HEK293T (cell line): ENCODE measurements at regions not wholly inside any gene's neighbourhood (a gene's known extent, or its start where the extent isn't known, plus 50 kb on each side); places are given as distances from the start of the nearest gene placed in this dataset.

Experiments
- ARNT ChIP-seq: fragments of 450-650 bp; IDR thresholded peaks from 2 replicates; pipeline ENCODE4 v1.6.1; 2017; ENCODE audit warnings: mild to moderate bottlenecking
- BHLHE40 ChIP-seq: fragments of 450-650 bp; IDR thresholded peaks from 2 replicates; pipeline ENCODE4 v1.6.1; 2016; ENCODE audit warnings: mild to moderate bottlenecking, moderate library complexity, borderline replicate concordance
- FOXK2 ChIP-seq: fragments of 450-650 bp; IDR thresholded peaks from 2 replicates; pipeline ENCODE4 v1.6.1; 2016; ENCODE audit warnings: mild to moderate bottlenecking
- NFRKB ChIP-seq: fragments of 450-650 bp; IDR thresholded peaks from 2 replicates; pipeline ENCODE4 v1.6.1; 2016; ENCODE audit warnings: mild to moderate bottlenecking, moderate library complexity
- PKNOX1 ChIP-seq: fragments of 450-650 bp; IDR thresholded peaks from 2 replicates; pipeline ENCODE4 v1.6.1; 2016
- SP1 ChIP-seq: fragments of 450-650 bp; IDR thresholded peaks from 2 replicates; pipeline ENCODE4 v1.6.1; 2017
- SUZ12 ChIP-seq: fragments of 450-650 bp; IDR thresholded peaks from 2 replicates; pipeline ENCODE4 v1.6.1; 2016; ENCODE audit warnings: mild to moderate bottlenecking
- TARDBP ChIP-seq: fragments of 450-650 bp; IDR thresholded peaks from 2 replicates; pipeline ENCODE4 v1.6.1; 2016
- ZNF384 ChIP-seq: fragments of 450-650 bp; IDR thresholded peaks from 2 replicates; pipeline ENCODE4 v1.6.1; 2016

GRCh38 chr12:91396293-91396692, 213.7 kb upstream of the DCN start:
- TF ChIP-seq TARDBP (no peak), SUZ12 (no peak), NFRKB (no peak), FOXK2 (no peak), BHLHE40 (no peak), ARNT (no peak), SP1 (no peak), ZNF384 (no peak), PKNOX1 (no peak)
